ENCODE measurements at regions not wholly inside any gene's neighbourhood (a gene's known extent, or its start where the extent isn't known, plus 50 kb on each side); places are given as distances from the start of the nearest gene placed in this dataset.

DNA sequence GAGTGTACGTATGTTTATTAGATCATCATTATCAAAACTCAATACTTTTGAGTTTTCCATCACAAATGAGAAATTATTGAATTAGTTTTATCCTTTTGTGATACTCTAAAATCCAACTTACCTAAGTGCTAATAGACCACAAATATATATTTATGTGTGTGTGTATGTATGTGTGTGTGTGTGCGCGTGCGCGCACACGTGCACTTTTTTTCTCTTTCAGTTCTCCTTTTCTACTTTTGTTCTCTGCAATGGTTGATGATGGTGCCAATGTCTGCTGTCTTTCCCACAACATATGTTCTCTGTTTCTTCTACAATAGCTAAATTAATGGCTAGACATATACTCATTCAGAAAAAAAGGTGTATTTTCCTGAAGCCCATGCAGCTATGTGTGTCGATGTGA lies 571.6 kb upstream of the ARPP21 start:
- TF ChIP-seq, protein P1, sequence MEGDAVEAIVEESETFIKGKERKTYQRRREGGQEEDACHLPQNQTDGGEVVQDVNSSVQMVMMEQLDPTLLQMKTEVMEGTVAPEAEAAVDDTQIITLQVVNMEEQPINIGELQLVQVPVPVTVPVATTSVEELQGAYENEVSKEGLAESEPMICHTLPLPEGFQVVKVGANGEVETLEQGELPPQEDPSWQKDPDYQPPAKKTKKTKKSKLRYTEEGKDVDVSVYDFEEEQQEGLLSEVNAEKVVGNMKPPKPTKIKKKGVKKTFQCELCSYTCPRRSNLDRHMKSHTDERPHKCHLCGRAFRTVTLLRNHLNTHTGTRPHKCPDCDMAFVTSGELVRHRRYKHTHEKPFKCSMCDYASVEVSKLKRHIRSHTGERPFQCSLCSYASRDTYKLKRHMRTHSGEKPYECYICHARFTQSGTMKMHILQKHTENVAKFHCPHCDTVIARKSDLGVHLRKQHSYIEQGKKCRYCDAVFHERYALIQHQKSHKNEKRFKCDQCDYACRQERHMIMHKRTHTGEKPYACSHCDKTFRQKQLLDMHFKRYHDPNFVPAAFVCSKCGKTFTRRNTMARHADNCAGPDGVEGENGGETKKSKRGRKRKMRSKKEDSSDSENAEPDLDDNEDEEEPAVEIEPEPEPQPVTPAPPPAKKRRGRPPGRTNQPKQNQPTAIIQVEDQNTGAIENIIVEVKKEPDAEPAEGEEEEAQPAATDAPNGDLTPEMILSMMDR (IDR thresholded peaks at IDR 0.05; ENCODE audit: low read depth, low read length): no peak
- no peak for DNase-seq (ENCODE audit: low read depth in 2 of 2)
- H3K4me3 ChIP-seq (replicated peaks in 1 of 2; ENCODE audit: low read depth in 2 of 2, low read length in 2 of 2): no peak overlapping the region

DNA sequence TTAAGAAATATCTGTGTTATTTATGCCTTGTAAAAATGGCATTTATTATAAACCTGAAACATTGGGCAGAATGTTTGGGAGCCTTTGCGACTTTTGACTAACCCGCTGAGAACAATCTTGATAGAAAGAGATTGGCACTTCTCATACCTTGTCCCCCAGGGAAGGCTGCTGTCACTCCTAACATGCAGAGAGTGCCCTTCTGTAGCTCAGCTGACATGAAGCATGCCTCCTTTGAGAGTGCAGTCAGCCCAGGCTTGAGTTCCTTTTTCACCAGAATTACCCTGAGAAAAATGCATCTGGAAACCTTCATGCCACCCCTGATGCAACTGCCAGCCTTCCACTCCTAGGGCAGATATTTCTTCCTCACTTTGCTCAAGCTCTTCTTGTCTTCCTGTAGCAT lies 569.2 kb upstream of the ARPP21 start:
- no peak overlapping the region for H3K4me3 ChIP-seq (replicated peaks in 1 of 2; ENCODE audit: low read depth in 2 of 2, low read length in 2 of 2)
- TF ChIP-seq, protein P1 (IDR thresholded peaks at IDR 0.05; ENCODE audit: low read depth, low read length): no peak
- no peak for DNase-seq (ENCODE audit: low read depth in 2 of 2)

DNA sequence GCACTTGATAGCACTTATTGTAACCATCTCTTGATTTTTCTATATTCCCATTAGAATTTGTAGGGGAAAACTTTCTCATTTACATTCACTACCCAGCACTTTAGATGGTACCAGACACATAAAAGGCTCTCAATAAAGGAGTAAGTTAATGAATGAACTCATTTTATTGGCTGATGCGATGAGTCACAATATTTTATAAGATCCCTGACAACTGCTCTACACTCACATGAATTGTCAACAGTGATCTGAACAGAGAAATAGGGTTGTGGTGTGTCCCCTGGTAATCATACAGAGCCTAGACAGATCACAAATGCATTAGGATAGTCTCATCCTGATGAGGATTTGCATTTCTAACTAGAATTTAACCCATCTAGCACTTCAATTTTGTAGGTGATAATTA lies 567.6 kb upstream of the ARPP21 start:
- TF ChIP-seq, protein P1 (IDR thresholded peaks at IDR 0.05; ENCODE audit: low read depth, low read length): no peak
- no peak for DNase-seq (ENCODE audit: low read depth in 2 of 2)
- no peak overlapping the region for H3K4me3 ChIP-seq (replicated peaks in 1 of 2; ENCODE audit: low read depth in 2 of 2, low read length in 2 of 2)

- TF ChIP-seq, protein P1 (IDR thresholded peaks at IDR 0.05; ENCODE audit: low read depth, low read length): no peak
- no peak overlapping the region for H3K4me3 ChIP-seq (replicated peaks in 1 of 2; ENCODE audit: low read depth in 2 of 2, low read length in 2 of 2)
- no peak for DNase-seq (ENCODE audit: low read depth in 2 of 2)
Measured at GRCh38 chr3:35078780-35079179, 560.5 kb upstream of the ARPP21 start.

GRCh38 chr3:35079403-35079802 lies 559.9 kb upstream of the ARPP21 start:
- no peak for DNase-seq (ENCODE audit: low read depth in 2 of 2)
- TF ChIP-seq, protein P1 (IDR thresholded peaks at IDR 0.05; ENCODE audit: low read depth, low read length): no peak
- no peak overlapping the region for H3K4me3 ChIP-seq (replicated peaks in 1 of 2; ENCODE audit: low read depth in 2 of 2, low read length in 2 of 2)

GRCh38 chr3:35081899-35082298 lies 557.4 kb upstream of the ARPP21 start:
- DNase-seq (ENCODE audit: low read depth in 2 of 2): no peak
- TF ChIP-seq, protein P1 (IDR thresholded peaks at IDR 0.05; ENCODE audit: low read depth, low read length): no peak
- H3K4me3 ChIP-seq (replicated peaks in 1 of 2; ENCODE audit: low read depth in 2 of 2, low read length in 2 of 2): no peak overlapping the region

DNA sequence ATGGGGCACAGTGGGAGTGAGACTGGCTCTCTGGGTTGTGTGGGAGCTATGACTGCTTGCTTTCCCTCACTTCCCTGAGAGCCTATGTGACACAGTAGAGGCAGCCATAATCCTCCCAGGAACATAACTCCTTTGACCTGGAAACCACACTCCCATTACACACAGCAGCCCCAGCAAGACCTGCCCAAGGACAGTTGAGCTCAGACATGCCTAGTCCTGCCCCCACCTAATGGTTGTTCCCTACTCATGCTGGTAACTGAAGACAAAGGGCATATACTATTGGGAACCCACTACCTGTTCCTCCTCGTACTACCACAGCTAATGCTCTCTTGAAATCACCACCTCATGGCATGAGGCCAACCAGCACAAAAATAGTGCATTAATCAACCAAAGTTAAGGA lies 550.4 kb upstream of the ARPP21 start:
- DNase-seq (ENCODE audit: low read depth in 2 of 2): no peak
- TF ChIP-seq, protein P1 (IDR thresholded peaks at IDR 0.05; ENCODE audit: low read depth, low read length): no peak
- no peak overlapping the region for H3K4me3 ChIP-seq (replicated peaks in 1 of 2; ENCODE audit: low read depth in 2 of 2, low read length in 2 of 2)
